Esophagus squamous epithelium (tissue), 5 donors: ENCODE measurements at regions not wholly inside any gene's neighbourhood (a gene's known extent, or its start where the extent isn't known, plus 50 kb on each side); places are given as distances from the start of the nearest gene placed in this dataset.
"Not testable (repeated sequence)": the region's sequence is repeated elsewhere in the genome, so short reads cannot be mapped to it uniquely, and the experiment has no call there.

ENCODE experiments used
- DNase-seq: peaks from one replicate; lab custom pipeline; 2025; lab: John Stamatoyannopoulos, UW
- H3K27ac ChIP-seq, 4 donors: fragments of 200-600 bp; sonication (generic); one replicate each; pipeline ENCODE4 v1.5.1; 2016 to 2019; ENCODE audit warnings: mild to moderate bottlenecking in 1 of 4
- H3K27me3 ChIP-seq, 4 donors: fragments of 200-600 bp; sonication (generic); 1 replicate in 3 of 4; 2 replicates in 1 of 4; pipeline versions ENCODE4 v1.5.1 to v1.6.0; 2017 to 2021; ENCODE audit warnings: antibody characterized with exemption in 1 of 4
- H3K36me3 ChIP-seq, 3 donors: fragments of 200-600 bp; sonication (generic); one replicate each; pipeline ENCODE4 v1.5.1; 2016 to 2019
- H3K4me1 ChIP-seq, 3 donors: fragments of 200-600 bp; sonication (generic); one replicate each; pipeline ENCODE4 v1.5.1; 2017 to 2019
- H3K4me3 ChIP-seq, 4 donors: fragments of 200-600 bp; sonication (generic); 1 replicate in 3 of 4; 2 replicates in 1 of 4; pipeline ENCODE4 v1.5.1; 2016 to 2019; ENCODE audit warnings: mild to moderate bottlenecking in 2 of 4, moderate library complexity in 1 of 4
- H3K9me3 ChIP-seq, 3 donors: fragments of 200-600 bp; sonication (generic); one replicate each; pipeline ENCODE4 v1.5.1; 2016 to 2019
- CTCF ChIP-seq, 6 experiments: fragments of 450-650 bp in 4 of 6; fragments of 200-600 bp in 2 of 6; sonication (generic) in 2 of 6; IDR thresholded peaks; one replicate each; pipeline ENCODE4 v1.5.1; 2016 to 2019; ENCODE audit warnings: antibody characterized with exemption in 6 of 6, mild to moderate bottlenecking in 4 of 6, moderate library complexity in 4 of 6
- POLR2A ChIP-seq, 4 donors: fragments of 450-650 bp; IDR thresholded peaks; one replicate each; pipeline ENCODE4 v1.6.1; 2017; ENCODE audit warnings: antibody characterized with exemption in 4 of 4, mild to moderate bottlenecking in 4 of 4, moderate library complexity in 3 of 4
- WGBS, 2 donors: methylation state at CpG; one replicate each; pipeline ENCODE4 v1.1.5; 2018; 5-methylcytosine and 5-hydroxymethylcytosine counted together
- intact Hi-C: fragments of 100-400 bp; cut with DNase I; formaldehyde crosslinking; loops from one replicate; pipeline ENCODE4 v1.15.0; 2022
- donor health status: DM: yes; HTN: yes; CAD: no.

- H3K27me3 ChIP-seq = no peaks in the 10 kb centered on the region
- WGBS, 2 donors = 56 to 64% methylated on average over 4 of the region's 4 CpGs
- no peaks in the 10 kb centered on the region for H3K4me1 ChIP-seq
- DNase-seq = no peak
- TF ChIP-seq CTCF (IDR thresholded peaks at IDR 0.05) = no peak
- no peak for TF ChIP-seq POLR2A (IDR thresholded peaks at IDR 0.05)
- no peak overlapping the region for H3K4me3 ChIP-seq
- H3K27ac ChIP-seq = no peak overlapping the region
- no peaks in the 10 kb centered on the region for H3K9me3 ChIP-seq
- intact Hi-C loops = no loop called here
- no peaks in the 10 kb centered on the region for H3K36me3 ChIP-seq
Observed at GRCh38 chr7:150003304-150003810, 129.6 kb downstream of the ATP6V0E2 start.

- H3K27me3 ChIP-seq, H3K27ac ChIP-seq, H3K9me3 ChIP-seq, H3K4me1 ChIP-seq, H3K36me3 ChIP-seq, H3K4me3 ChIP-seq, intact Hi-C loops, DNase-seq: not testable (repeated sequence)
- 74 to 91% methylated on average over 2 of the region's 2 CpGs for WGBS, 2 donors
Observed at GRCh38 chr7:150003973-150004372, 130.2 kb downstream of the ATP6V0E2 start.

GRCh38 chr7:150004843-150005242 is 131.1 kb downstream of the ATP6V0E2 start:
- WGBS, 2 donors = 46 to 69% methylated on average over 4 of the region's 4 CpGs

GRCh38 chr7:150009620-150010303 is 136.0 kb downstream of the ATP6V0E2 start:
- H3K27me3 ChIP-seq, H3K4me1 ChIP-seq, intact Hi-C loops, H3K9me3 ChIP-seq, DNase-seq, H3K4me3 ChIP-seq, H3K27ac ChIP-seq, H3K36me3 ChIP-seq: not testable (repeated sequence)
- WGBS, 2 donors = 63 to 78% methylated on average over 4 to 6 of the region's 9 CpGs

More at GRCh38 chr7:150004843-150005242, 131.1 kb downstream of the ATP6V0E2 start:
- DNase-seq, H3K27ac ChIP-seq, H3K27me3 ChIP-seq, H3K9me3 ChIP-seq, H3K36me3 ChIP-seq, H3K4me3 ChIP-seq, H3K4me1 ChIP-seq, intact Hi-C loops: not testable (repeated sequence)

GRCh38 chr7:150016651-150017189 is 143.0 kb downstream of the ATP6V0E2 start:
- 71 to 75% methylated on average over 3 of the region's 3 CpGs for WGBS, 2 donors
- intact Hi-C loops = not testable (repeated sequence)

GRCh38 chr7:150020210-150020609 is 146.4 kb downstream of the ATP6V0E2 start:
- H3K36me3 ChIP-seq, H3K4me3 ChIP-seq, DNase-seq, H3K9me3 ChIP-seq, H3K27ac ChIP-seq, intact Hi-C loops, H3K27me3 ChIP-seq, H3K4me1 ChIP-seq: not testable (repeated sequence)
- WGBS, 2 donors = 79 to 82% methylated on average over 3 of the region's 3 CpGs

More at GRCh38 chr7:150016651-150017189, 143.0 kb downstream of the ATP6V0E2 start:
- H3K9me3 ChIP-seq, H3K36me3 ChIP-seq, DNase-seq, H3K4me1 ChIP-seq, H3K27me3 ChIP-seq, H3K4me3 ChIP-seq, H3K27ac ChIP-seq: not testable (repeated sequence)

- intact Hi-C loops, H3K4me3 ChIP-seq, H3K27me3 ChIP-seq, H3K4me1 ChIP-seq, DNase-seq, H3K27ac ChIP-seq, H3K36me3 ChIP-seq, H3K9me3 ChIP-seq: not testable (repeated sequence)
- WGBS, 2 donors = 79 to 82% methylated on average over 4 of the region's 7 CpGs
Observed at GRCh38 chr7:150024550-150025490, 151.1 kb downstream of the ATP6V0E2 start.

- H3K4me3 ChIP-seq, intact Hi-C loops, H3K4me1 ChIP-seq, H3K9me3 ChIP-seq, H3K27me3 ChIP-seq, H3K27ac ChIP-seq, H3K36me3 ChIP-seq, DNase-seq: not testable (repeated sequence)
- 81 to 92% methylated on average over 6 to 7 of the region's 7 CpGs for WGBS, 2 donors
Observed at GRCh38 chr7:150025802-150026201, 152.0 kb downstream of the ATP6V0E2 start.

GRCh38 chr7:150028344-150029012 is 154.7 kb downstream of the ATP6V0E2 start:
- H3K4me1 ChIP-seq, H3K4me3 ChIP-seq, H3K9me3 ChIP-seq, H3K27ac ChIP-seq, DNase-seq, H3K36me3 ChIP-seq, intact Hi-C loops, H3K27me3 ChIP-seq: not testable (repeated sequence)
- WGBS, 2 donors = 80 to 87% methylated on average over 3 to 7 of the region's 13 CpGs

- H3K27me3 ChIP-seq, intact Hi-C loops, H3K27ac ChIP-seq, H3K36me3 ChIP-seq, H3K9me3 ChIP-seq, H3K4me3 ChIP-seq, DNase-seq, H3K4me1 ChIP-seq: not testable (repeated sequence)
- 67 to 100% methylated on average over 1 to 5 of the region's 6 CpGs for WGBS, 2 donors
Observed at GRCh38 chr7:150029013-150029389, 155.2 kb downstream of the ATP6V0E2 start.

- H3K4me1 ChIP-seq, H3K27me3 ChIP-seq, DNase-seq, H3K4me3 ChIP-seq, H3K36me3 ChIP-seq, H3K9me3 ChIP-seq, H3K27ac ChIP-seq, intact Hi-C loops: not testable (repeated sequence)
- WGBS, 2 donors = 55 to 68% methylated on average over 3 of the region's 3 CpGs
Observed at GRCh38 chr7:150031733-150032132, 158.0 kb downstream of the ATP6V0E2 start.
